ENCODE measurements at regions not wholly inside any gene's neighbourhood (a gene's known extent, or its start where the extent isn't known, plus 50 kb on each side); places are given as distances from the start of the nearest gene placed in this dataset.

DNA sequence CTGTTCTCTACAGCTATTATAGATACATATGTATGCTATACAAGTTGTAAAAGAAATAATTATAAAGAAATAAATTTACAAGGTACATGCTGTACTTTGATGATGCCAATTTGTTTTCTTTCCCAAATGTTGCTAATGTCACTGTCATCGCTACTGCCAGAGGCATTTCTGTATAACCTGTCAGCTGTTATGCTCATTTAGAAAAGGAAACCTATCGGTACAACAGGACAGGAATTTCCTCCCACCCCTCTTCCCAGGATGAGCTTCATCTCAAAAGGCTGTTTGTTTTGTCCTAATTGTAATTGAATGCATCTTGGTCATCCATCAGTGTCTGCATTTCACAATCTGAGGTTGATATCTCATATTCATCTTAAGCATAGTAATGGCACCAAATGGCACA is 975.7 kb downstream of the TTLL7 start:
- no peak for TF ChIP-seq CTCF (IDR thresholded peaks at IDR 0.05; ENCODE audit: low read depth, low read length, poor library complexity, severe bottlenecking)
- no peak for TF ChIP-seq EZH2phosphoT487 (IDR thresholded peaks at IDR 0.05; ENCODE audit: borderline replicate concordance, low read length)
